Stimulated activated CD8-positive, alpha-beta memory T cell treated with anti-CD3 and anti-CD28 coated beads, Interleukin-12 subunit alpha, Interleukin-12 subunit beta, amount 100 ng/mL, for 24 hours (primary cell): ENCODE measurements at regions not wholly inside any gene's neighbourhood (a gene's known extent, or its start where the extent isn't known, plus 50 kb on each side); places are given as distances from the start of the nearest gene placed in this dataset.

ENCODE experiments used
- DNase-seq: peaks from one replicate; pipeline ENCODE4 v3.0.0-alpha.2; 2020; ENCODE audit errors: extremely low read depth

DNA sequence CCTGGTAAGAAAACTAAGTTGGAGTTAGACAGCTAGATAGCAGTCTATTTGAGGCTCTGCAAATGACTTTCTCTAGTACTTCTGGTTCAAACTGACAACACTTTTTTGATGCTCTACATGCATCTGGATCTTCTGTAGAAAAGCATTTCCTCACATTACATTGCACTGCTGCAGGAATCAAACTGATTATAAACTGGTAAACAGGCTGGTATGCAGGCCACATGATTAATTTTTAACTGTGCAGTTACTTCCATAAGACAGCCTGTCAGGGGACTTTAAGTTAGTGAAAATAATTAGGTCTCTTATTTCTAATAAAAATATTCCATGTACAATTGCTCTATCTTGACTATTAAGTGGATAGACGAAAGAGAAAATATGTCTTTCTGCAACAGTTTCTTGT, 550.0 kb upstream of the ALCAM start:
- DNase-seq = no peak

DNA sequence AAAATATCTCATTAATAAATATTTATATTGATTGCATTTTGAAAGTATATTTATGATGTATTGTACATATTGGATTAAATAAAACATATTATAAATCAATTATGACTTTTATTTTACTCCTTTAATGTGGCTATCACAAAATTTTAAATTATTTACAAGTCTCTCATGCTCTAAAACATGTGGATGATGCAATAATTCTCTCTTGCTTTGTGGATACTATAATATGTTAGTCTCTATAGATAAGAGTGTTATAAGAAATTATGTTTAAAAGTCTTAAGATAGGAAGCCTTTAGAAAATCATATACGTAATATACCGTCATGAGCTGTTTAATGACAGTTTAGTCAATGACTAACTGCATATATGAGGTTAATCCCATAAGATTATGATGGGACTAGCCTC, 547.4 kb upstream of the ALCAM start:
- no peak for DNase-seq

GRCh38 chr3:104820959-104821358, 545.8 kb upstream of the ALCAM start:
- DNase-seq = no peak

- DNase-seq = no peak
Measured at GRCh38 chr3:104825116-104825515, 541.6 kb upstream of the ALCAM start.

- DNase-seq = no peak
Measured at GRCh38 chr3:104831071-104831470, 535.6 kb upstream of the ALCAM start.

- DNase-seq = no peak
Measured at GRCh38 chr3:104832530-104832929, 534.2 kb upstream of the ALCAM start.

- DNase-seq = no peak
Measured at GRCh38 chr3:104835376-104835775, 531.3 kb upstream of the ALCAM start.

GRCh38 chr3:104846270-104846669, 520.4 kb upstream of the ALCAM start:
- no peak for DNase-seq

DNA sequence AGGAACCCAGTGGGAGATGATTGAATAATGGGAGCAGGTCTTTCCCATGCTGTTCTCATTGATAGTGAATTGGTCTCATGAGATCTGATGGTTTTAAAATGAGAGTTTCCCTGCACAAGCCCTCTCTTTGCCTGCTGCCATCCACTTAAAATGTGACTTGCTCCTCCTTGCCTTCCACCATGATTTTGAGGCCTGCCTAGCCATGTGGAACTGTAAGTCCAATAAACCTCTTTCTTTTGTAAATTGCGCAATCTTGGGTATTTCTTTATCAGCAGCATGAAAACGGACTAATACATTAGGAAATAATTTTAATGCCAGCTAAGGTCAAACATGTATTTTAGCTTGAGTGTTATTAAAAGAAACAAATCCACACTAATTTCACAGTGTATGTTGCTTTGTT, 517.6 kb upstream of the ALCAM start:
- no peak for DNase-seq

- DNase-seq = no peak
Measured at GRCh38 chr3:104854468-104854867, 512.2 kb upstream of the ALCAM start.

- no peak for DNase-seq
Measured at GRCh38 chr3:104855702-104856101, 511.0 kb upstream of the ALCAM start.

DNA sequence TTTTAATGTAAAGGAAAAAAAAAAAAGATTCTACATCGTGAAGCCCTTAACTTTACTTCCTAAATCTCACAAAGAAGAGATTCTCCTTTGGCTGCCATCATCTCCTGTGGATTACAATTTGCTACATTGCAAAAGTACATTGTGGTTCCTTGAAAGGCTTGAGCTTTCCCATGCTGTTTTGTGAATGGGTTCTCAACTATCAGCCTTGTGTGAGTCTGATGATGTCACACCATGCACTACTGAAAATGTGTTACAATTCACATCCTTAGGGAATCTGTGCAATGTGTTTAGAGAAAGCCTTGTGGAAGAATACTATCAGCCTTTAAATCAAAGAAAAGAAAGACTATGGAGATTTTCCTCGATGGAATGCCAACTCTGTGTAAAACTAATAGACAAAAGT, 510.0 kb upstream of the ALCAM start:
- DNase-seq = no peak

DNA sequence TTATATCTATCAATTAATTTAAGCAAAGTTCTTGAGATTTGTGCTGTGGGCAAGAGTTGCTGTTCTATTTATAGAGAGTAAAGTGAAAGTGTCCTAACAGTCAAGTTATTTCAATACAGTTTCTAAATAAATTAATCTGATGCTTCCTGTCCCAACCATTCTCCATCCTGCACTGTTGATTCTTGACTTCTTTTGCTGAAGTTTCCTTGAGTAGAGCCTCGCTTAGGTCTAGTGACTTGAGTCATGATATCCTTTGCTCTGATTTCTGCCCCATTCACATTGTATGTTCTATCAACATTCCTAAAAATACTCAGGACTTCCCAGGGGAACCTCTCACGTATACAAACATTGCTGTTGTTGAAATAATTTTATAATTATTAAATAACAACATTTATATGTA, 498.4 kb upstream of the ALCAM start:
- no peak for DNase-seq

DNA sequence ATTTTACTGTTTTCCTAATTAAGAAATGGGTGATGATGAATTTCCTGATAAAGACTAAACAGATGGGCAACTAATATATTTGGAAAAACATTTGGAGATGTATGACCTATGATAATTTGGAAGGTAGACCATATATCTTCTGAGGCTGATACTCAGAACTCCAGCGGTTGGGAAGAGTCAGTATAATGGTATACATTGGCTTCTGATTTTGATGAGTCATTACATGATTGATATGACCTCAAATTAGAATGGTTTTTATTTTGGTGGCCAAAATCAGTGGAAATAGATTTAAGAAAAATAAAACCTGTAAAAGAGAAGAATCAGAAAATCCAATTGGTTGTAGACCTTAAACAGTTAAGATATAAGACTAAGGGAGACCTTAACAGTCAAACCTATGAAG, 496.4 kb upstream of the ALCAM start:
- no peak for DNase-seq

- no peak for DNase-seq
Measured at GRCh38 chr3:104873331-104873730, 493.4 kb upstream of the ALCAM start.

DNA sequence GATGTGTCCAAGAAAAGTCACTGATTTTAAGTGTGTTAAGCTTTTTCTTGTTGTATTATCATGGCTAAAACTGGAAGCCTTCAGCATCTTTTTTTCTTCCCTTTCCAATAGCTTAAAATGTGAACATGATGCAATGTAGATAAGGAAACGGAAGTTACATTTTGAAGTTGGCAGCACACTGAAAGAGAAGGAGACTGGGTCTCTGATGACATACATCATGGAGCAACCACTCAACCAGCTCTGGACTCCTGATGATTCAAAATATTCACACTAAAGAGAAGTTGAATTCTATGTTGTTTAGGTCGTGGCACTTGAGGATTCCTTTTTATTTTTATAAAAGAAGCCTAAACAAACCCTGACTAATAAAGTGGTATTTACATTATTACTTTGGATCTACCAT, 488.3 kb upstream of the ALCAM start:
- DNase-seq = no peak

- DNase-seq = no peak
Measured at GRCh38 chr3:104879919-104880318, 486.8 kb upstream of the ALCAM start.

DNA sequence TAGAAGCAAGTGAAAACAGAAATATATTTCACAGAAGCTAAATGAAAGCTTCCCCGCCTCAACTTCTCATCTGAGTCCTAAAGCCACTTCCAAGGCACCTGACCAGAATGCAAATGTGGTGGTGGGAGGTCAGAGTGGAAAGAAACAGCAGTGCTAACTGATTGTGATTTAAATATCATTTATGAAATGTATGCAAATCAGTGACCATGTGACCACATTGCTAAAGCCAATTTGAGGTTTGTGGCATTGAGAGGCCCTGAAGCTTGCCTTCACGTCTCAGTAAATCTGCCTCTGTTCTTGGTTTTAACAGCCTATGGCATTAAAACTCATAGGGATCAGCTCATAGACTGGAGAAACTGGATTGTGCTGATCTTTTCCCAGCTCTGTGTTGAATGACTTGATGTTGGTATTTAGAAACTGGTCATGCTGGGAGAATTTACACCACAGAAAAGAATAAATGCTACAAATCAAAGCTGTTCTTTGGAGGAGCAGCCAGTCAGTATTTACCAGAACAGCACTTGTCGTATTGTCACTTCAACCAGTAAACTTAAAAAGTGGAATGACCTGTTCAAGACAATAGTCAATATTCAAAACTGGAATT, 481.4 kb upstream of the ALCAM start:
- no peak for DNase-seq

- DNase-seq = no peak
Measured at GRCh38 chr3:104886220-104886995, 480.3 kb upstream of the ALCAM start.

- no peak for DNase-seq
Measured at GRCh38 chr3:104887069-104887468, 479.6 kb upstream of the ALCAM start.

DNA sequence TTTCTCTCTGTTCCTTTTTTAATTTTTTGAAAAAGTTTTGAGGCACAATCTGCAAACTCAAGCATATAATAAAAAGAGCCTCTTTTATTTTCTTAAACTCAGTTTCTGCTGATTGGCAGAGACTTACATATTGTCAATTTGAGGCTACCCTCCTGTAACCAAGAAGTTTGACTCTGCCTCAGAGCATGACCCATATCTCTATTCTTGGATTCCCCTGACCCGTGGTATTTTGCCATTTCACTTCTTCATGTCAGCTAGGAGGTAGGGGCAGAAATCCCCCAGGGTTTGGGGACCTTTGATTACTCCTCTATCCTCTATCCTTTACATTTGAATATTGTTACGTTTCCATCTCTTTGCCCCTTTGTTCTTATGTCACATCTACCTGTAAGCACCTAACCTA, 479.1 kb upstream of the ALCAM start:
- DNase-seq = no peak

- no peak for DNase-seq
Measured at GRCh38 chr3:104892044-104892443, 474.7 kb upstream of the ALCAM start.

- DNase-seq = no peak
Measured at GRCh38 chr3:104896624-104897023, 470.1 kb upstream of the ALCAM start.

DNA sequence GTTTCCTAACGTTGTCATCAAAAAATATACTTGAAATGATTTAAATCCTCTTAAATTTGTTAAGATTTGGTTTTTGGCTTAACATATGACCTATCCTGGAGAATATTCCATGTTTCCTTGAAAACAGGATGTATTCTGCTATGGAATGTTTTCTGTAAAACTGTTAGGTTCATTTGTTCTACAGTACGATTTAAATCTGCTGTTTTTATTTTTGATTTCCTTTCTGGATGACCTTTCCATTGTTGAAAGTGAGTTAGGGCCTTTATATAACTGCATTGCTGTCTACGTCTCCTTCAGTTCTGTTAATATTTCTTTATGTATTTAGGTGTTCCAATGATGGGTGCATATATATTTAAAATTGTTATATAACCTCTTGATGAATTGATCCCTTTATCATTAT, 465.3 kb upstream of the ALCAM start:
- DNase-seq = no peak
